PC-3 (cell line): ENCODE measurements at regions not wholly inside any gene's neighbourhood (a gene's known extent, or its start where the extent isn't known, plus 50 kb on each side); places are given as distances from the start of the nearest gene placed in this dataset.

Source experiments
- EZH2 ChIP-seq: fragments of 300-600 bp; sonication (generic); IDR thresholded peaks from one replicate; pipeline ENCODE4 v1.6.1; 2017; ENCODE audit warnings: antibody characterized with exemption, mild to moderate bottlenecking, low read length; ENCODE audit not compliant: unreplicated experiment
- TF ChIP-seq, protein P1 (sequence below): fragments of 300-600 bp; sonication (generic); conservative IDR thresholded peaks from 2 replicates; pipeline ENCODE4 v1.5.1; 2017; ENCODE audit warnings: antibody characterized with exemption, low read depth, mild to moderate bottlenecking, low read length

DNA sequence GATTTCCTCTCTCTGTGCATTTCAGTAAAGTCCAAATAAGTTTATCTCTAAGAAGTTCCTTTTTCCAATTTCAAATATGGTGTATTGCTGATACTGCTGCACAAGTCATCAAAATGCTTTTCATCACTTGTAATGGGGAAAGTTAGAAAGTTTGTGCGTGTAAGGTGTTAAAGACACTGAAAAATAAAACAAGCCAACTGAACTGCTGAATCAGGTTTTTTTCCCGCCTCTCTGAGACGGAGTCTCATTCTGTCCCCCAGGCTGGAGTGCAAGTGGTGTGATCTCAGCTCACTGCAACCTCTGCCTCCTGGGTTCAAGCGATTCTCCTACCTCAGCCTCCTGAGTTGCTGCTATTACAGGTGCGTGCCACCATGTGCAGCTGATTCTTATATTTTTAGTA lies 400.9 kb downstream of the LRRC70 start:
- TF ChIP-seq, protein P1, sequence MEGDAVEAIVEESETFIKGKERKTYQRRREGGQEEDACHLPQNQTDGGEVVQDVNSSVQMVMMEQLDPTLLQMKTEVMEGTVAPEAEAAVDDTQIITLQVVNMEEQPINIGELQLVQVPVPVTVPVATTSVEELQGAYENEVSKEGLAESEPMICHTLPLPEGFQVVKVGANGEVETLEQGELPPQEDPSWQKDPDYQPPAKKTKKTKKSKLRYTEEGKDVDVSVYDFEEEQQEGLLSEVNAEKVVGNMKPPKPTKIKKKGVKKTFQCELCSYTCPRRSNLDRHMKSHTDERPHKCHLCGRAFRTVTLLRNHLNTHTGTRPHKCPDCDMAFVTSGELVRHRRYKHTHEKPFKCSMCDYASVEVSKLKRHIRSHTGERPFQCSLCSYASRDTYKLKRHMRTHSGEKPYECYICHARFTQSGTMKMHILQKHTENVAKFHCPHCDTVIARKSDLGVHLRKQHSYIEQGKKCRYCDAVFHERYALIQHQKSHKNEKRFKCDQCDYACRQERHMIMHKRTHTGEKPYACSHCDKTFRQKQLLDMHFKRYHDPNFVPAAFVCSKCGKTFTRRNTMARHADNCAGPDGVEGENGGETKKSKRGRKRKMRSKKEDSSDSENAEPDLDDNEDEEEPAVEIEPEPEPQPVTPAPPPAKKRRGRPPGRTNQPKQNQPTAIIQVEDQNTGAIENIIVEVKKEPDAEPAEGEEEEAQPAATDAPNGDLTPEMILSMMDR = no peak
- no peak for TF ChIP-seq EZH2
